ENCODE measurements at regions not wholly inside any gene's neighbourhood (a gene's known extent, or its start where the extent isn't known, plus 50 kb on each side); places are given as distances from the start of the nearest gene placed in this dataset.
"Not testable (repeated sequence)": the region's sequence is repeated elsewhere in the genome, so short reads cannot be mapped to it uniquely, and the experiment has no call there.

DNA sequence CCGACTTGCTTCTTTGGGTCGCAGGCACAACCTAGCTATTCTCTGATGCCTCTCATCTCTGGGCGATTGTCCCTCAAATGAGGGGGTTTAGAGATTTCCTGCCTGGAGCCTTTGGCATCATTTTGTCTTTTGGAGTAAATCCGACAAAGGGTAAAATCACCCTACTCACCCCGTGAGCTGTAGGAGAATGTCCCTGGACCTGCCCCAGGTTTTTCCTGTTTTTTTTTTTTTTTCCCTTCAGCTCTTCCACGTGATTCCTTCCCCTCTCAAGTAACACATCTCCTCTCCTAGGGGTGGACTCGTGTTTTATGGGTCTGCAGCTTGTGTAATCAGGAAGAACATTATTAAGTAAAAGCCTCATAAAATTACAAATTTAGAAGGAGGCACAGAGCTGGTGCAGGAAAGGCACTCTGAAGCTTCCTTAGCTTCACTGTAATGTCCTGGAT, 128.4 kb upstream of the ZNF746 start:
- H3K4me1 ChIP-seq (ENCODE audit: low read depth) = peaks cover 6% of the 10 kb centered on the region
- H3K9me3 ChIP-seq (ENCODE audit: low read depth) = no peaks in the 10 kb centered on the region
- H3K36me3 ChIP-seq = peaks cover under 1% of the 10 kb centered on the region
- peaks cover 10% of the 10 kb centered on the region for H3K27me3 ChIP-seq
- H3K27ac ChIP-seq = no peak overlapping the region
- no peak for DNase-seq (ENCODE audit: low read depth in 1 of 2, low spot score in 1 of 2)
- no peak for TF ChIP-seq CTCF (IDR thresholded peaks at IDR 0.05; ENCODE audit: low read depth, low read length)
- H3K4me3 ChIP-seq = no peak overlapping the region

- peak; percentile 77 to 78 for DNase-seq (ENCODE audit: low read depth in 1 of 2, low spot score in 1 of 2)
- Histone ChIP-seq H3K9me3 (ENCODE audit: low read depth) (no peaks in the 10 kb centered on the region), H3K36me3 (peaks cover 6% of the 10 kb centered on the region), H3K27me3 (peaks cover 10% of the 10 kb centered on the region), H3K4me3 (no peak overlapping the region), H3K27ac (peak overlapping the region; percentile 87), H3K4me1 (ENCODE audit: low read depth) (peaks cover 6% of the 10 kb centered on the region)
- TF ChIP-seq CTCF (IDR thresholded peaks at IDR 0.05; ENCODE audit: low read depth, low read length) = peak; percentile 80
Measured at GRCh38 chr7:149625340-149625946, 127.8 kb upstream of the ZNF746 start.

DNA sequence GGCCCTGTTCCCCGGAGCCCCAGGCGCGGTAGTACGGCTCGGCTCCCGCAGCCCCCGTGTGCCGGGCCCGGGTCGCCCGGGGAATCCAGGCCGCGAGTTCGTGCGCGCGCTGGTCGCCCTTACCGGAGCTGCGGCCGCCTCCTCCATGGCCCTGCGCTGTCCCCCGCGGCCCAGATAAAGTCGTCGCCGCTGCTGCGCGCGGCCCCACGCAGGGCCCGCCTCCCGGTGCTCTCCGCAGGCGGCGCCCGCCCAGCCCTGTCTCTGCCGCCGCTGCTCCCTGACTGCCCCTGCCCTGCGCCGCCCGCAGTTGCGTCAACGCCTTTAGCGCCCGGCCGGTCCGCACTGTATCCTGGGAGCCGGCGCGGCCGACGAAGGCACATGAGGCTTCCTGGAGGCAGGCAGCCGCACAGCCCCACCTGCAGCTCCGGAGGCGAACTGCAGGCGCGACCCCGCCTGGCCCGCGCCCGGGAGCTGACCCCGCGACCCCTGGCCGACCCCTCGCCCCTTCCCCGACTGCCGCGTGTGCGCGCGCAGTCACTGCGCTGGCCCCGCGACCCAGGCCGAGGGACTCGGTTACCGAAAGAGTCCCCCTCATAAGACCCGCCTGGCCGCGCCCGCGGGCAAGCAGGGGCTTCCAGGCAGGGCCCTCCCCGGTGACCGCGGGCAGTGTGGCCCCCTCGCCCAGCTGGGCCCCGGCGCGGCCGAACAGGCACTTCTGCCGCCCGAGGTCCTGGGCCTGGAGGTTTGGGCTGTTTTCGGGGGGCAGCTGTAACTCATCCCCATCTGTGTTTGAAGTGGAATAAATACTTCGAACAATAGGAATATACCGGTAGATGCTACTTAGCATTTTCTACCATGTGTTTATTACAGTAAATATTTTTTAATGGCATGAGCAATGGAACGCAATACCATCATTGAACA, 127.1 kb upstream of the ZNF746 start:
- peak overlapping the region; percentile 87 for H3K27ac ChIP-seq
- peaks cover 6% of the 10 kb centered on the region for H3K4me1 ChIP-seq (ENCODE audit: low read depth)
- peak overlapping the region; percentile 69 for H3K4me3 ChIP-seq
- peaks cover 8% of the 10 kb centered on the region for H3K27me3 ChIP-seq
- DNase-seq (ENCODE audit: low read depth in 1 of 2, low spot score in 1 of 2) = peak; percentile 96 to 97
- TF ChIP-seq CTCF (IDR thresholded peaks at IDR 0.05; ENCODE audit: low read depth, low read length) = peak; percentile 77
- no peaks in the 10 kb centered on the region for H3K9me3 ChIP-seq (ENCODE audit: low read depth)
- peaks cover 12% of the 10 kb centered on the region for H3K36me3 ChIP-seq

DNA sequence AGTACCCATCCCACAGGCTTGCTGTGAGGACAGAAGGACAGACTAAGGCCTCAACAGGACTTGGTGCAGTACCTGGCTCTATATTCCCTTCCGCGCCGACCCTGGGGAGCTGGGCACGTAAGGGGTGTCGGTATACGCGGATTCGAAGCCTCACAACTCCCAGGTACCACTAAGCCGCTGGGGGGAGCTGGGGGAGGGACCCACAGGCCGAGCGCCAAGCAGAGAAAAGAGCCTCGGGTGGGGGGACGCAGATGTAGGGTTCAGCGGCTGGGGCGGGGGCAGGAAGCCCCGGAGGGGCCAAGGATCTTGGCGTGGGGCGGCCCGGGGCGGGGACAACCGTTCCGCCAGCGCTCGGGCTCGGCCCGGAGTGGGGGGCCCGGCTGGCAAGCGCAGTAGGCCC, 126.4 kb upstream of the ZNF746 start:
- peaks cover 6% of the 10 kb centered on the region for H3K4me1 ChIP-seq (ENCODE audit: low read depth)
- peak; percentile 14 to 24 for DNase-seq (ENCODE audit: low read depth in 1 of 2, low spot score in 1 of 2)
- no peaks in the 10 kb centered on the region for H3K9me3 ChIP-seq (ENCODE audit: low read depth)
- TF ChIP-seq CTCF (IDR thresholded peaks at IDR 0.05; ENCODE audit: low read depth, low read length) = no peak
- peak overlapping the region; percentile 69 for H3K4me3 ChIP-seq
- H3K36me3 ChIP-seq = peaks cover 19% of the 10 kb centered on the region
- H3K27ac ChIP-seq = peak overlapping the region; percentile 87
- H3K27me3 ChIP-seq = peaks cover 3% of the 10 kb centered on the region

- peak overlapping the region; percentile 87 for H3K27ac ChIP-seq
- peak overlapping the region; percentile 69 for H3K4me3 ChIP-seq
- H3K36me3 ChIP-seq = peaks cover 25% of the 10 kb centered on the region
- H3K4me1 ChIP-seq (ENCODE audit: low read depth); H3K9me3 ChIP-seq (ENCODE audit: low read depth); H3K27me3 ChIP-seq: not testable (repeated sequence)
- peak; percentile 81 to 84 for DNase-seq (ENCODE audit: low read depth in 1 of 2, low spot score in 1 of 2)
Measured at GRCh38 chr7:149623262-149623997, 125.8 kb upstream of the ZNF746 start.

Measured in cardiac muscle cell (in vitro differentiated cells and primary cell).